Activated CD4-positive, alpha-beta T cell treated with anti-CD3 and anti-CD28 coated beads for 24 hours (primary cell): ENCODE measurements at regions not wholly inside any gene's neighbourhood (a gene's known extent, or its start where the extent isn't known, plus 50 kb on each side); places are given as distances from the start of the nearest gene placed in this dataset.
"Not testable (repeated sequence)": the region's sequence is repeated elsewhere in the genome, so short reads cannot be mapped to it uniquely, and the experiment has no call there.

Source experiments
- DNase-seq, 2 donors: peaks; one replicate each; pipeline ENCODE4 v3.0.0-alpha.2; 2020; ENCODE audit warnings: low read depth in 2 of 2

DNA sequence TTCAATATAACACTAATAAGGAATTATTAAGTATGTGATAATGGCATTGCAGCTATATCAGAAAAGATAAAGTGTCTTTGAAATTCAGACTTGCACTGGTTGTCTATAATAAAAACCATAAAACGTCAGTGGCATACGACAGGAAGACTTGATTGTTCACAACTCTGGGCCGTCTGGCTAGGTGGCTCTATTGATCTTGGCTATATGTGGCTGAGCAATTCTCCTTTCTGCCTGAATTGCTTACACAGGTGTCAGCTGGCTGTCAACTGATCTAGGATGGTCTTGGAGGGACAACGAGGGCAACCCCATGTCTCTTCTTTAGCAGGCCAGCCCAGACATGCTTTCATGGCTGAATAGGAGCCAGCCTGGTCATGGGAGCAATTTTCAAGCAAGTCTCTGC, 359.1 kb downstream of the QKI start:
- no peak for DNase-seq

DNA sequence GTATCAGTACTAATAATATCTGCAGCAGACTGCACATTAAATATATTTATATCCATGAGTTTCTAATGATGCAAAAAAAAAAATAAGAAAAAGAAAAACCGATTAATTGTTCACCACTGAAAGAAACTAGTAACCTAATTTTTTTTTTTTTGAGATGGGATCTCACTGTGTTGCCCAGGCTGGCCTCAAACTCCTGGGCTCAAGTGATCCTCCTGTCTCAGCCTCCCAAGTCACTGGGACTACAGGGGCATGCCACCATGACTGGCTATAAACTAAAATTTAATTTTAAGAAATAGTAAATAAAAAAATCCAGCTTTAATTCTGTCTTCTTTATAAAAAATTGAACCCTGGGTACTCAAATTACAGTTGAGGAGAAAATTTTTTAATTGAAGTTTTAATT, 358.2 kb downstream of the QKI start:
- no peak for DNase-seq

DNA sequence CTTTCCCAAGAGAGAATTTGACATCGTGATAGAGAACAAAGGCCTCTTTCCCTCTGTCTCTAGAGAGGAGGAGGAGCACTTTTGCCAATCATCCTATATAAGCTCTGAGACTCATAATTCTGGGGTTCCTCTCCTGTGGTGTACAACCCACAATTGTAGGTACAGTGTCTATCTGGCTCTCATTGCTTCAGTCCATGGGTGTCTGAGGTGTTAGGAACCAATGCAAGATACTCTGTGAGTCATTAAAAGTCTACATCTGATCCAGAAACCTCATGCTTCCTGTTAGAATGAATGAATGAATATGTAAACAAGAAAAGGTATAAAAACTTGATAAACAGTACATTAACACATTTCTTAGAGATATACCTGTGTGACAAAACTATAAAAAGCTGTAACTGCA, 356.7 kb downstream of the QKI start:
- DNase-seq: no peak

DNA sequence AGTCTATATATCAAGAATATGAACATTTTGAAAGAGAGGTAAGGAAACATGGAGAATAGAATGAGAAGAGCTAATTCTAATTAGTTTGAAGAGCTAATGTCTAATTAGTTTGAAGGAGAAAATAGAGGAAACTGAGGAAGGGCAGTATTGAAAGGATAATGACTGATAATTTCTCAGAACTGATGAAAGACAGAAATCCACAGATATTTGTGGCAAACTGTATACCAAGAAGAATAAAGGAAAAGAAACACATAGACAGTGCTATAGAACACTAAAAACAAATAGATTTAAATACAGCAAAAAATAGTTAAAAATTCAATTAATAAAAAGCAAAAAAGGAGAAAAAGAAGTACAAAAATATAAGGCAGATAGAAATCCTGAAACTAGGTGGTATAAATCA, 354.4 kb downstream of the QKI start:
- no peak for DNase-seq

DNA sequence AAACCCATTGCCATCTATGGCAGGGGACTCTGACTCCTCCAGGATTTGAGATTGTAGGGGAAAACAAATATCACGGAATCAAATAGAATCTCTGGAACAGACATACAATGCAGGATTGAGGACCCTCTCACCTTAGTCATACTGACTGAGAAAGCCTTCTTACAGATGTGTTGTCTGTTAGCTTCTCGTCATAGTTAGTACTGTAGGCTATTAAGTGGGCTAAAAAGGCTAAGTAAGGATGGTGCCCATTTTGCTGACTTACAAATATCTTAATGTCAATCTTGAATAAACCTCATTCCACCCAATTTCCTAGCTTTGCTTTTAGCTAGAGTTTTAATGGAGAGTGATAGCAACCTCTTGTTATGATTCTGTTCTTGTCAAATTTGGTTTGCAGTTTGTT, 352.4 kb downstream of the QKI start:
- no peak for DNase-seq

DNA sequence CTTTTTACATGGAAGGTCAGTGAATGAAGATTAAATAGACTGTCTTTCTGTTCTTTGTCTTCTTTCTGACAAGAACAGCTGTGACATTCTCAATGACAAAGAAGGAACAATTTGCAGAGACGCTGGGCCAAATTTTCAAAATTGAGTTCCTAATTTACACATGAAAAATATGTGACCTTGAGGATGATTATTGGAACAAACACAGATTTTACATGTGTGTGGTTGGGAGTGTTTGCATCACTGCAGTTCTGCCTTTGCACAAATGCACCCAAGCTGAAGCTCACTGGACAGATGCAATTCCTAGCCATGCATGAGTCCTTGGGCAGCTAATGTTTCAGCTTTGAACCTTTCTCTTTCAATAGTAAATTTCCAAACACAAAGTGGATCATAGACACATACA, 350.8 kb downstream of the QKI start:
- no peak for DNase-seq

DNA sequence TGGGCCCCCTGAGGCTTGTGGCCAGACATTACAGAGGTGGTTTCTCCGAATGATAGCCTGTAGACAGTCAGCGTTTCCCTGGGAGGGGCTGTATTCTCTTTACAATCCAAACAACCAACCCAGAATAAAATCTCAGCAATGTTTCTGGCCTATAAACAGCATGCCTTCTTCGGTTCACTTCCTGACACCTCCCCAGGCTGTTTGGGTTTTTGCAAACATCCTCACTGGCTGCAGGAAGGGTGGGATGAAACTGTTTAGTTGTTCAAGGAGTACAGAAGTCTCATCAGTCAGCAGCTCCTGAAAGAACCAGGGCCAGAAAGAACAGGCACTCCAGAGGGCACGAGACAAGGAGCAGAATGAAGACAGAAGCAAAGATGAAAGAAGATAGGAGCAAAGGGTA, 350.0 kb downstream of the QKI start:
- no peak for DNase-seq

DNA sequence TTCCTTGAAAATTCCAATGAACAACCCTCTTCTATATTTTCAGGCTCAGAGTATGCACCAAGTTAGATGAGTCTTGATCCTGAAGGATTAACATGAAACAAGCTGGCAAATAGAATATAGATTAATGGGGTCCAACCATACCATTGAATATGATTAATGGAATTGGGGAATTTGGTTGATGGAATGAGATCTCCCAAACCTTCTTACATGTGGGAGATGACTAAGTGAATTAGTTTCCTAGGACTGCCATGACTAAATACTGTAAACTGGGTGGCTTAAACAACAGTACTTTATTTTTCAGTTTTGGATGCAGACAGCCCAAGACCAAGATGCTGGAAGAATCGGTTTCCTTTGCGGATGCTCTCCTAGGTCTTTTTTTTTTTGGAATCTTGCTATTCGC, 347.0 kb downstream of the QKI start:
- no peak for DNase-seq

DNA sequence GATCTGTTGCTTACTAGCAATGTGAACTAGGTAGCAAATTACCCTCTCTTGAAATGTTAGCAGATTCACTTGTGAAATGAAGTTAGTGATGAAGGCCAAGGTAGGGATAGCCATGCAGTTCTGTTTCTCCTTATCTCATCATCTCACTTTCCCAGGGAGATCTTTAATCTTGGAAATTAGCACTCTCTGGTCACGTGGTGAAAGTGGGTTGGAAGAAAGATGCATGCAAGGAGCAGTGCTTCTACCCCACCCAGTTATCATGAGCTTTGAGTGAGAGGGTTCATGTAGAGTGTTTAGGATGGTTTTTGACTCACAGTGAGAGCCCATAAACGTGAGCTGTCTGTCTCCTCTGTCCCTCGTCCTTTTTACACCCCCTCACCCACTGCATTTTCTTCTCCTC, 346.3 kb downstream of the QKI start:
- no peak for DNase-seq

DNA sequence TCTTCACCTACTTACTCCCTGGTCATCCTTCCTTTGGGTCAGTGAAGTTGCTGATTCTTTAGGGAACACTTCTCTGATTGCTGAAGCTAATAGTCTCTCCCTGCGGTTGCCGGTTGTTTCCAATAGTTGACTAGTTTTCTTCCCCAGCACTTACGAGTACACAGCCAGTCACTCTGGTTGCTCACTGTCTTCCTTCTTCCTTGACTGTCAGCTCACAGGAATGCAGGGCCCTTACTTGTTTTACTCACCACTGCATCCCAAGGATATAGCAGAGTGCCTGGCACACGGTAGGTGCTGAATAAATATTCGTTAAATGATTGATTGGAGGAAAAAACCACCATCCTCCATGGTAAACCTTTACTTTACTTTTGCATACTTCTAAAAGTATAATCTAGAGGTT, 345.0 kb downstream of the QKI start:
- no peak for DNase-seq

DNA sequence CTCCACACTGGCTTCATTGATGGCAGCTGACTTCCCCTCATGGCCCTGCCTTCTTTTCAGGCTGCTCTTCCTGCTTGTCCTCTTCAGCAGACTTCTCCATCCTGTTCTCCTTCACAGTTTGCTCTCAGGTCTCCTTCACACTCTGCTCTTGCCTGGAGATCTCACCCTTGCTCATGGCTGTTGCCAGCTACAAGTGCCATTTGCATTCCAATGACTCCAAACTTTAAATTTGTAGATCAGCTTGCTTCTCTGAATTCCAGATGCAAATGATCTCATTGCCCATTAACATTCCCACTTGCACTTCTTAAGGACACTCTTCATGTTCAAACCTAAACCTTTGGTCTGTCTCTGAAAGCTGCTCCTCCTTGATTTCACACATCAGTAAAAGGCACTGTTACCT, 343.0 kb downstream of the QKI start:
- no peak for DNase-seq

DNA sequence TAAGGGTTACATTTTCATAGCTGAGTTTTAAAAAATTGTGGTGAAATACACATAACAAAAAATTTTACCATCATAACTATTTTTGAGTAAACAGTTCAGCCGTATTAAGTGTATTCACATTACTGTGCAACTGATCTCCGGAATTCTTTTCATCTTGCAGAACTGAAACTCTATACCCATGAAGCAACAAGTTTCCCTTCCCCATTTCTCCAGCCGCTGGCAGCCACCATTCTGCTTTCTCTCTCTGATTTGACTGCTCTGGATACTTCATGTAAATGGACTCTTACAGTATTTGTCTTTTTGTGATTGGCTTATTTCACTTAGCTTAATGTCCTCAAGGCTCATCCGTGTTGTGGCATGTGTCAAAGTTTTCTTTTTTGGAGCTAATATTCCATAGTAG, 341.6 kb downstream of the QKI start:
- no peak for DNase-seq

DNA sequence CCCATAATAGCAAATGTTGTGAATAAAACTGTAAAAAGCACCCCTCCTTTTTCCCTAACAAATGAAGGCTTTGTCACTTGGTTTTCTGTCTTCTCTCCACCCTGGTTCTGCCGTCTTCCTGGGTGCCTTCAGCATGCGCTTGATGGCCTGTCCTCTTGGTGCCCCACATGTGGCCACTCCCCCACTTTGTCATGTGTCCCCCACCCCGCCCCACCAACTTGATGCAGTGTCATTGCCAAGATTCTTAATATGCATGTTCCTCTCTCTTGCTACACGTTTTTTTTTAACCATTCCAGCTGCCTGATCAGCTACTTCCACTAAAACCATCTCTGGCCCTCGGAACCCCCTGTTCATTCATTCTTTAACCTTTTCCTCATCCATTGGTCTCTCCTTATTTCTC, 340.3 kb downstream of the QKI start:
- DNase-seq: no peak

DNA sequence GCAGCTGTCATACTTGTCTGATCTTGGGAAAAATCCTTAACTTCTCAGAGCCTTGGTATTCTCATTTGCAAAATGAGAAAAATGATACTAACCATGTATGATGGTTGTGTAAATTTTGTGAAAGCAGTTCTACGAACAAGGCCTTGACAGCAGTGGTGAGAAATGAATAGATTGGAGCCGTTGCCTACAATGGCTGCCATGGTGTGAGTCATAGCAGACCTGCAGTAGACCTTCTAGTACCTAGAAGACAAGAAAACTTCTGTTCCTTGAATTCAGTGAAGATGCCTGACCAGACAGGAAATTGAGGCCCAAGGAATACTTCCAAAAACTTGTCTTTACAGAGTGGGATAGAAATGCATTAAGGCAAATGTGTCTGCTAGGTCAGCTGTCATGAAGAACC, 338.9 kb downstream of the QKI start:
- no peak for DNase-seq

DNA sequence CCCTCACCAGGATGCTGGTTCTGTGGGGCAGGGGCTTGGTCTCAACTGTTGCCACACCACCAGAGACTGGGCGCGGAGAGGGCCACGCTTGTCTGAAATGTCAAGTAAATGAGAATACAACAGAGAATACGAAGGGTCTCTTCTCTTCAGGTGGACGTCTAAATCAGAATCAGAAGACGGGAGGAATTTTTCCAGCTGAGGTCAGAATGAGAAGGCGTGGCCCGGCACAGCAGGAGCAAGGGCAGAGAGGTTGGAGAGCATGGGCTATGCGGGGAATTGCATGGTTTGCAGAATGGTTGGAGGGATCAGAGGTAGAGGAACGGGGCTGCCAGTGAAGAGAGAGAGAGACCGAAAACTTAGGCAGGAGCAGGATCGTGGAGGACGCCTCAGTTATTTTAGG, 337.9 kb downstream of the QKI start:
- no peak for DNase-seq

DNA sequence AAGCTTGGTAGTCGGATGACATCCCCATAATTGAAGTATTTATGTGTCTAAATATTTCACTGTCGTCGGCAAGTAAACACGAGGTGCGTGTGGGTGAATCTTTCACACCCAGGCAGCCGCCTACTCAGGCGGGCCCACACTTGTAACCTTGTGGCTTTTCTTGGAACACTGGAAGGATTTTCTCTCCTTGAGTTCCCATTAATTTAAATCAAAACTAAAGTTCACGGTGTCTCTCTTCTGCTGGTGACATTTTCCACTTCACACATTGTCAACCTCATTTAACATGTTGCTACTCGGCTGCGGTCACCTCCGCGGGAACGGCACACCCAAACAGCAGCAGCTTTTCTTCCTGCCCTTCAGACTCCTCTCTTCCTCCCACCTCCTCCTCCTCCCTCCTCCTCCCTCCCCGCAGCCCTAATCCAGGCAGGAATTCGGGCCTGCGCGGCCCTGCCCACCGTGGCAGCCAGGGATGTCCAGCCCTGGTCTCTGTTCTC, 336.6 kb downstream of the QKI start:
- DNase-seq: no peak

DNA sequence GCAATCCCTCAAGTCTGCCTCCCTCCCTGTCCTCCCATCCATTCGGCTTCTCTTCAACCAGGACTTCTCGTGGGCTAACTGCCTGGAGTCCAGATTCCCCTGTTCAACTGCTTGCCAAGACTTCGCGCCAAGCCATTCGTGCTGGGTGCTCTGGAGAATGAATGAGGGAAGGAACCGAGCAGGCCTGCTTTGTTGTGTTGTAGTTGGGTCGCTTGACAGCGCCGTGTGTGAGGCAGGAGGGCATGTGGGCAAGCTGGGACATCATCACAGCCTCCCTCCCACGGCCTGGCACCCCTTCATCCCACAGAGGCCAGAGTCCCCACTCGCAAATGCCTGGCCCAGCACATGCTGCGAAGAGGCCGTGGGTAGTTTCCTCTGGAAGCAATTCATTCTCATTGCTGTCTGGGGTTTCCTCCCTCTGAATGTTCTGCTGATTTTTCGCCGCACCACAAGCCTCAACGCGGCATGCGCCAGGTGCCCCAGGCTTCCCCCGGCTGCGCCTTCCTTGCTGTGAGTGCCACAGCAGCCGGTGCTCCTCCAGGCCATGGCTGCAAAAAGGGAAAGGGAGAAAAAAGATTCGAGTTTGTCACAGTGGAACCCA, 336.0 kb downstream of the QKI start:
- no peak for DNase-seq

DNA sequence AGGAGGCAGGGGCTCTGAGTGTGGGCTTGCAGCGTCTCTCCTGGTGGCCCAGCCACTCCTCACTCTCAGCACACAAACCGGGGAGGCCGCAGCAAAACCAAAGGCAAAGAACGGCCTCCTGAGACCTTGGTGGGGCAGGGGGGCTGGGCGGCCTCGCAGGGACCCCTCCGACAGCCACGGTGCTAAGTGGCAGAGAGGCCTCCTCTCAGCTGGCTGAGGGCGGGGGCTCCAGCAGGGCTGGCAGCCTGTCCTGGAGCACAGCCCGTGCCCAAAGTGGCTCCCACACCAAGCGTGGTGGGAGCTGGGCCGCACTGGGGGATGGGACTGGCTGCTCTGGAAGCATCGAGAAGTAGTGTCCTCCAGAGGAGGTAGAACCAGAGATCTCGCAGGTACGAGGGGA, 334.4 kb downstream of the QKI start:
- DNase-seq: no peak

DNA sequence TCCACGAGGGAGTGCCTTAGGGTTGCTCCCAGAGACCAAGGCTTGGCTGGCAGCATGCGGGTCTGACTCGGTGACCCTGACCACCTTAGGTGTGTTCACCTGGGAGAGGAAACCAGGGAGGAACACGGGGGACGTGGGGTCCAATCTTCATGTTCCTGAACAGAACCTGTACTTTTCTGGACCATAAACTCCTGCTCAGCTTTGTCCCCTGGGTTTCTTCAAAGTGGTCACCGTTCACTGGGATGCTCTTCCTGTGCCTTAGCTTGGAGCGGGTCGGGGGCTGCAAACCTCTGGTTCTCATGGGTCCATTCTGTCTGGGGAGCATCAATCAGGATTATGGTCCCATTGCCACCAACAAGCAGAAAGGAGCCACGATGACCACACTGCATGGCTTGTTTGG, 333.5 kb downstream of the QKI start:
- no peak for DNase-seq

DNA sequence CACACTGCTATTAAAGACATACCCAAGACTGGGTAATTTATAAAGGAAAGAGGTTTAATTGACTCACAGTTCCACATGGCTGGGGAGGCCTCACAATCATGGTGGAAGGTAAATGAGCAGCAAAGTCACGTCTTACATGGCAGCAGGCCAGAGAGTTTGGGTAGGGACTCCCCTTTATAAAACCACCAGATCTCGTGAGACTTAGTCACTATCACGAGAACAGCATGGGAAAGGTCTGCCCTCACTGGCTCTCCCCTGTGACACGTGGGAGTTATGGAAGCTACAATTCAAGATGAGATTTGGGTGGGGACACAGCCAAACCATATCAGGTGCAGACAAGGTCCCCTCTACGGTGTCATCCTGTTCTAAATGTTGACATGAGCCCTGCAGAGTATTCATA, 332.5 kb downstream of the QKI start:
- DNase-seq: not testable (repeated sequence)

DNA sequence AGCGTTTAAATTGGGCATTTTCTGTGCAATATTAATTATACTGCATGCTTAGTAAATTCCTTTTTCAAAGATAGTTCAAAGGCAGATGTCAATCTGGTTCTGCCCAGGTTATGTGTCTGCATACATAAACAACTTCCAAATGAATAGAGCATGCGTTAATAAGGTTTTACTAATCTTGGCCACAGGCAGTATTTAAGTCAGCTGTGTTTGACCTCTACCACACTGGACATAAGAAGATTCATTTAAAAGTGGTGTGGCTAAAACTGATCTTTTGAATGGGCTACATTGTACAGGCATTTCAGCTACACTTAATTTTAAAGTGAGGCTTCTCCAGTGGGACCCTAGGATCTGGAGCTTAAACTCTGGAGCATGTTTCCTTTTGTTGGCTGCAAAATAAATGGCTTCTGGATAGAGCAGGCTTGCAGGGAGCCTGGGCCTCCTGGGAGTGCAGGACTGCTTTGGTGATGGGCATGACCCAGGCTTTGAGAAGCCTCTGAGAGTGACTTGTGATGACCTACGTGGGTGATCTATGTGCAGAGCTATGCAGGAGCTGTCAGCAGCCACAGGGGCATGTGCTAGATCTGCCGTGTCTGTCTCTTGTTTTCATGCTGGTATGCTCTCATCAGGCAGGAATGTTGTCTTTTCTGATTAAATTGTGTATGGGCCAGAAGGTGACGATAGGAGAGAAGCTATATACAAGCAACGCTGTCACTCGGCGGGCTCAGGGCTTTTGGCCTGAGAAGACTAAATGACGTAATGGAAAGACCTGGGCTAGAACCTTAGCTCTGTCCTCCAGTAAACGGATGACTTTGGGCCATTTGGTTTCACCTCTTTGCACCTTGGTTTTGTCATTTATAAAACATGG, 331.2 kb downstream of the QKI start:
- no peak for DNase-seq

DNA sequence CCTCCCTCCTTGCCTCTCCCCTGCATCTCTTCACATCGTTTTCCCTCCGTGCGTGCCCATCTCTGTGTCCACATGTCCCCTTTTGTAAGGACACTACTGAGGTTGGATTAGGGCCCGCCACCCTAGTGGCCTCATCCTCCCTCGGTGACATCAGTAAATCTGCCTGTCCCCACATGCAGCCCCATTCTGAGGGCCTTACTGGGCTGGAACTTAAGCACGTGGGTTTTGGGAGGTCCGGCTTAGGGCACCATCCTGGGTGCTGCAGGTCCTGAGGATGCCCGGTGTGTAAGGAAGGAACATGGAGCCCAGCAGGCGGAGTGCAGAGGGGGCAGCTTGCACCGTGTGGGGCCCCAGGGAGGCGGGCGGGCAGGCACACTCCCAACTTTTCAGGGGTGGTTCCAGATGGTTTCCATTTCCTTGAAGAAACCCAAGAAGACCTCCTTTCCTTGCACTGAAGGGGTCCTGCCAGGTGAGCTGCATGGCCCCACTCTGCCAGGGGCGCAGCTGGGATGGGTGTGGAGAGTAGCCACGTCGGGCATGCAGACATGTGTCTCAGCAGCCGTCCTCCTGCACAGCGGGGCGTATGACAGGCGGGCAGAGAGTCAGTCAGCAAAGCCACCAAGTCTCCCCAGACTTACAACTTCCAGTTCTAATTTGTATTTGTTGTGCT, 329.9 kb downstream of the QKI start:
- DNase-seq: no peak

DNA sequence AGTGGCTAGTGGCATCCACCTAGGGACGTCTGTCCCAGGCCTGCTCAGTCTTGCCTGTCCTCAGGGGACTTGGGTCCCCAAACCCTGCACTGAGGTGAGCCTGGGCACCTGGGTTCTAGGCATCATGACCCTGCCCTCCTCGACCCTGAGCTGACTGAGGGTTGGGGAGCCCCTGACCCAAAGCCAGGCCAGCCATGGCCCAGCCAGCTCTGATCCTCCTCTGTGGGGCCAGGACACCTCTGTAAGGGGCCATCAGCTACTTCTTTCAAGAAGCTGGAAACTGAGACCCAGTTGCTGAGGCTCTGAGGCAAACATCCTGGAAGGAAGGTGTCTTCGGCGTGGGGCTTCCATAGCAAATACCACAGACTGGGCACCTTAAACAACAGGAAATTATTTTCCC, 329.3 kb downstream of the QKI start:
- DNase-seq: no peak
